IMR-90 (cell line): ENCODE measurements at regions not wholly inside any gene's neighbourhood (a gene's known extent, or its start where the extent isn't known, plus 50 kb on each side); places are given as distances from the start of the nearest gene placed in this dataset.

ENCODE experiments used
- ATAC-seq: fragments of 200-7000 bp; cut with Tn5 transposase; 2 replicates; pipeline ENCODE4 v1.9.1; 2020; ENCODE audit warnings: low read depth, mild to moderate bottlenecking, moderate library complexity
- BruUV-seq: library from RNA; stranded (reverse); fragments of 400-500 nt; replicated peaks from 2 replicates; lab custom pipeline; 2021; lab: Mats Ljungman, UMichigan
- CTCF ChIA-PET: fragments of 300-600 bp; formaldehyde crosslinking; extraction: SDS; loops from one replicate; lab custom pipeline; 2021; ENCODE audit warnings: antibody characterized with exemption; lab: Yijun Ruan, JAX
- POLR2A ChIA-PET: fragments of 300-600 bp; sonication (Branson Sonifier 250); formaldehyde crosslinking; loops from one replicate; lab custom pipeline; 2022; ENCODE audit warnings: antibody characterized with exemption; ENCODE audit not compliant: unreplicated experiment; lab: Charles Lee
- DNase-seq: peaks from one replicate; pipeline ENCODE4 v3.0.0; 2013
- H2AFZ ChIP-seq: replicated peaks from 2 replicates; pipeline ENCODE3; 2013; ENCODE audit warnings: low read length, mild to moderate bottlenecking; ENCODE audit not compliant: poor library complexity
- H2AK5ac ChIP-seq: 2 replicates; pipeline ENCODE4 v1.6.1; 2013; ENCODE audit warnings: low read depth, low read length, inconsistent platforms
- H2AK9ac ChIP-seq: replicated peaks from 2 replicates; pipeline ENCODE3; 2013; ENCODE audit warnings: mild to moderate bottlenecking, low read depth, low read length, moderate library complexity; ENCODE audit not compliant: poor library complexity
- H2BK120ac ChIP-seq: 2 replicates; pipeline ENCODE4 v1.6.1; 2013; ENCODE audit warnings: low read depth, low read length, inconsistent platforms
- H2BK15ac ChIP-seq: 3 replicates; pipeline ENCODE4 v1.6.1; 2013; ENCODE audit warnings: low read depth, low read length, inconsistent platforms
- H2BK20ac ChIP-seq: 2 replicates; pipeline ENCODE4 v1.6.1; 2013; ENCODE audit warnings: low read depth, mild to moderate bottlenecking, inconsistent platforms, low read length, moderate library complexity
- H2BK5ac ChIP-seq: 2 replicates; pipeline ENCODE4 v1.6.1; 2013; ENCODE audit warnings: mild to moderate bottlenecking, low read depth, low read length, inconsistent platforms; ENCODE audit not compliant: poor library complexity, severe bottlenecking
- H3K14ac ChIP-seq: replicated peaks from 2 replicates; pipeline ENCODE4 v1.6.1; 2013; ENCODE audit warnings: low read depth, low read length, inconsistent platforms
- H3K18ac ChIP-seq: 2 replicates; pipeline ENCODE4 v1.6.1; 2013; ENCODE audit warnings: low read depth, low read length, control low read depth
- H3K23ac ChIP-seq: 2 replicates; pipeline ENCODE4 v1.6.1; 2013; ENCODE audit warnings: low read depth, low read length, inconsistent platforms
- H3K27ac ChIP-seq: 2 replicates; pipeline ENCODE4 v1.5.1; 2013; ENCODE audit warnings: mild to moderate bottlenecking, control low read depth, low read length; ENCODE audit not compliant: insufficient read depth
- H3K27me3 ChIP-seq: 2 replicates; pipeline ENCODE4 v1.6.1; 2013; ENCODE audit warnings: low read length; ENCODE audit not compliant: control insufficient read depth, insufficient read depth
- H3K36me3 ChIP-seq: 2 replicates; pipeline ENCODE4 v1.6.1; 2013; ENCODE audit warnings: low read length, mixed read lengths; ENCODE audit not compliant: control insufficient read depth, insufficient read depth
- H3K4ac ChIP-seq: 2 replicates; pipeline ENCODE4 v1.6.1; 2013; ENCODE audit warnings: low read depth, low read length, inconsistent platforms
- H3K4me1 ChIP-seq: 2 replicates; pipeline ENCODE4 v1.6.1; 2013; ENCODE audit warnings: low read length, mixed read lengths; ENCODE audit not compliant: control insufficient read depth, insufficient read depth
- H3K4me2 ChIP-seq: 2 replicates; pipeline ENCODE4 v1.6.1; 2013; ENCODE audit warnings: low read depth, mild to moderate bottlenecking, control low read depth, low read length, moderate library complexity
- H3K4me3 ChIP-seq: 2 replicates; pipeline ENCODE4 v1.5.1; 2013; ENCODE audit warnings: low read depth, mild to moderate bottlenecking, control low read depth, low read length, moderate library complexity; ENCODE audit not compliant: insufficient read depth
- H3K56ac ChIP-seq: 2 replicates; pipeline ENCODE4 v1.6.1; 2013; ENCODE audit warnings: low read length, inconsistent platforms; ENCODE audit not compliant: insufficient read depth; ENCODE audit errors: extremely low read depth
- H3K79me1 ChIP-seq, 2 experiments: 2 replicates each; pipeline ENCODE4 v1.6.1; 2013; ENCODE audit warnings: low read length in 2 of 2, inconsistent platforms in 1 of 2, low read depth in 1 of 2
- H3K9ac ChIP-seq: 2 replicates; pipeline ENCODE4 v1.6.1; 2013; ENCODE audit warnings: low read depth, low read length, control low read depth
- H3K9me1 ChIP-seq: 2 replicates; pipeline ENCODE4 v1.6.1; 2013; ENCODE audit warnings: low read length, inconsistent platforms; ENCODE audit not compliant: insufficient read depth
- H3K9me3 ChIP-seq: 2 replicates; pipeline ENCODE4 v1.6.1; 2013; ENCODE audit warnings: low read length; ENCODE audit not compliant: control insufficient read depth, insufficient read depth
- H4K20me1 ChIP-seq: 2 replicates; pipeline ENCODE4 v1.6.1; 2013; ENCODE audit warnings: low read length, inconsistent platforms; ENCODE audit not compliant: insufficient read depth
- H4K5ac ChIP-seq: 2 replicates; pipeline ENCODE4 v1.6.1; 2013; ENCODE audit warnings: mild to moderate bottlenecking, low read depth, low read length, control low read depth
- H4K8ac ChIP-seq, 2 experiments: 2 replicates each; pipeline ENCODE4 v1.6.1; 2013; ENCODE audit warnings: low read depth in 2 of 2, low read length in 2 of 2, control low read depth in 1 of 2, inconsistent platforms in 1 of 2
- H4K91ac ChIP-seq: 2 replicates; pipeline ENCODE4 v1.6.1; 2013; ENCODE audit warnings: low read depth, low read length, inconsistent platforms; ENCODE audit not compliant: insufficient read depth
- BHLHE40 ChIP-seq: fragments of 150-350 bp; IDR thresholded peaks from 2 replicates; pipeline ENCODE4 v1.6.1; 2016; ENCODE audit warnings: mild to moderate bottlenecking, low read depth, low read length
- CHD1 ChIP-seq: IDR thresholded peaks from 2 replicates; pipeline ENCODE4 v1.6.1; 2012; ENCODE audit warnings: low read depth, low read length, improper control_type of control experiment
- ELK1 ChIP-seq: fragments of 150-350 bp; IDR thresholded peaks from 2 replicates; pipeline ENCODE4 v1.6.1; 2016; ENCODE audit warnings: low read depth, mild to moderate bottlenecking, low read length, moderate library complexity, borderline replicate concordance
- FOS ChIP-seq: fragments of 150-350 bp; IDR thresholded peaks from 2 replicates; pipeline ENCODE4 v1.6.1; 2016; ENCODE audit warnings: low read depth, low read length
- MXI1 ChIP-seq: IDR thresholded peaks from 2 replicates; pipeline ENCODE4 v1.6.1; 2012; ENCODE audit warnings: low read depth, mild to moderate bottlenecking, low read length, moderate library complexity, borderline replicate concordance
- NFE2L2 ChIP-seq: fragments of 150-350 bp; IDR thresholded peaks from 2 replicates; pipeline ENCODE4 v1.6.1; 2016; ENCODE audit warnings: low read depth, mild to moderate bottlenecking, low read length
- POLR2A ChIP-seq: IDR thresholded peaks from 2 replicates; pipeline ENCODE4 v1.6.1; 2012; ENCODE audit warnings: mild to moderate bottlenecking, low read depth, low read length
- RAD21 ChIP-seq: IDR thresholded peaks from 2 replicates; pipeline ENCODE4 v1.6.1; 2012; ENCODE audit warnings: low read length, improper control_type of control experiment
- RCOR1 ChIP-seq: IDR thresholded peaks from 2 replicates; pipeline ENCODE4 v1.6.1; 2012; ENCODE audit warnings: mild to moderate bottlenecking, low read length, improper control_type of control experiment; ENCODE audit not compliant: insufficient replicate concordance
- RFX5 ChIP-seq: IDR thresholded peaks from 2 replicates; pipeline ENCODE4 v1.8.0; 2012; ENCODE audit warnings: low read depth, mild to moderate bottlenecking, low read length, moderate library complexity
- SMC3 ChIP-seq: fragments of 150-350 bp; IDR thresholded peaks from 2 replicates; pipeline ENCODE4 v1.6.1; 2016; ENCODE audit warnings: low read depth, mild to moderate bottlenecking, antibody characterized with exemption, low read length, moderate library complexity
- USF2 ChIP-seq: fragments of 150-350 bp; IDR thresholded peaks from 2 replicates; pipeline ENCODE4 v1.6.1; 2017; ENCODE audit warnings: mild to moderate bottlenecking, antibody characterized with exemption, low read length, low read depth
- WGBS, 2 experiments: methylation state at CpG; one replicate each; pipeline versions ENCODE4 v1.1.5 to v1.1.7; 2013; ENCODE audit warnings: missing lambda C conversion rate in 2 of 2; ENCODE audit not compliant: insufficient read length in 1 of 2; ENCODE audit errors: extremely low coverage in 2 of 2; 5-methylcytosine and 5-hydroxymethylcytosine counted together
- dilution Hi-C: fragments of 300-500 bp; cut with HindIII; formaldehyde crosslinking; loops from one replicate; pipeline ENCODE4 v1.14.3; 2018; ENCODE audit warnings: low sequenced_read_pairs; ENCODE audit not compliant: unreplicated experiment
- in situ Hi-C: fragments of 300-500 bp; cut with MboI; formaldehyde crosslinking; loops from 3 replicates; pipeline ENCODE4 v1.14.3; 2019; ENCODE audit warnings: low sequenced_read_pairs, inconsistent platforms, mixed read lengths
- intact Hi-C: fragments of 100-400 bp; cut with micrococcal nuclease; formaldehyde crosslinking; loops from 2 replicates; pipeline ENCODE4 v1.10.0; 2022

- Histone ChIP-seq H3K4me2 (no peak overlapping the region), H2BK120ac (no peak overlapping the region), H3K9me3 (no peaks in the 10 kb centered on the region), H2BK20ac (no peak overlapping the region), H2AFZ (no peak overlapping the region), H2BK5ac (no peak overlapping the region), H4K20me1 (no peaks in the 10 kb centered on the region), H2AK9ac (no peak overlapping the region), H4K91ac (no peak overlapping the region), H4K5ac (no peak overlapping the region), H2AK5ac (no peak overlapping the region), H3K79me1 (no peaks in the 10 kb centered on the region), H3K4me1 (no peaks in the 10 kb centered on the region), H3K27me3 (no peaks in the 10 kb centered on the region), H3K36me3 (no peaks in the 10 kb centered on the region), H3K27ac (no peak overlapping the region), H3K14ac (no peak overlapping the region), H3K9ac (no peak overlapping the region), H3K4me3 (no peak overlapping the region), H3K18ac (no peak overlapping the region), H3K56ac (no peak overlapping the region), H3K4ac (no peak overlapping the region), H4K8ac (no peak overlapping the region), H3K9me1 (no peaks in the 10 kb centered on the region), H2BK15ac (no peak overlapping the region), H3K23ac (no peak overlapping the region)
- ChIA-PET POLR2A (no interaction called here), CTCF (no interaction called here)
- dilution Hi-C loops: no loop called here
- in situ Hi-C loops: no loop called here
- DNase-seq (no peak), ATAC-seq (no peak)
- TF ChIP-seq RCOR1 (no peak), MXI1 (no peak), SMC3 (no peak), FOS (no peak), POLR2A (no peak), USF2 (no peak), BHLHE40 (no peak), CHD1 (no peak), RFX5 (no peak), NFE2L2 (no peak), RAD21 (no peak), ELK1 (no peak)
- intact Hi-C loops: no loop called here
- BruUV-seq: no TSS peak
- 27% methylated on average over 2 of the region's 6 CpGs; no CpG with 5 or more reads in 1 of the 2 experiments for WGBS, 2 experiments
Measured at GRCh38 chr1:58165073-58165472, 381.5 kb downstream of the OMA1 start.
